ENCODE measurements at regions not wholly inside any gene's neighbourhood (a gene's known extent, or its start where the extent isn't known, plus 50 kb on each side); places are given as distances from the start of the nearest gene placed in this dataset.

DNA sequence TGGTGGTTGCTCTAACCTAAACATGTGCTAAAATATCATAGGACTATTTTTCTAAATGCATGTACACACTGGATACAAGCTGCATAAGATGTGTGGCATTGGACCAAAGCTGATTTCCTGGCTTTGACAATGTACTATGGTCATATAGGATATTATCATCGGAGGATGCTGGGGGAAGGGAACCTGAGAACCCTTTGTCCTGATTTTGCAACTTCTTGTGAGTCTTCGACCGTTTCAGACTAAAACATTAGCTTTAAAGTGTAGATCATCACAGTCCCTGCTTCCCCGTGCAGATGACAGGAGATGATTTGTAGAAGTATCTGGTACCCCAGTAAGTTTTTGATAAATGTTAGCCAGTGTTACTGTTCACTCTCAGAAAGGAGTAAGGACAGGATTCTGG is 554.7 kb downstream of the MIAT start:
- no peaks in the 10 kb centered on the region for H3K9me3 ChIP-seq (ENCODE audit: insufficient read depth in 2 of 2, low read depth in 1 of 2, low read length in 1 of 2)
- H2AFZ ChIP-seq (ENCODE audit: low read length): no peak overlapping the region
- H3K4me2 ChIP-seq (ENCODE audit: insufficient read depth in 1 of 2, low read depth in 2 of 2, low read length in 2 of 2): no peak overlapping the region
- no peak overlapping the region for H3K56ac ChIP-seq (replicated peaks; ENCODE audit: insufficient read length, low read depth, low read length)
- H2BK15ac ChIP-seq (ENCODE audit: low read length): no peak overlapping the region
- H3K18ac ChIP-seq (ENCODE audit: extremely low read depth, low read length): no peak overlapping the region
- peaks cover 0 to 2% (median 0%) of the 10 kb centered on the region in 4 experiments; a peak in 1 of 7 replicates for H3K27me3 ChIP-seq (replicated peaks in 1 of 4; ENCODE audit: control insufficient read depth in 3 of 4, extremely low read depth in 1 of 4, insufficient read depth in 3 of 4, low read length in 3 of 4)
- DNase-seq (ENCODE audit: low read depth in 1 of 2, low spot score in 2 of 2) (no peak), FAIRE-seq (no peak)
- H4K91ac ChIP-seq (replicated peaks; ENCODE audit: insufficient read length, low read length): no peak overlapping the region
- no peaks in the 10 kb centered on the region for H3K79me2 ChIP-seq (ENCODE audit: control insufficient read depth in 1 of 2, insufficient read depth in 2 of 2, low read length in 2 of 2)
- H3K4me1 ChIP-seq (replicated peaks in 1 of 4; ENCODE audit: control insufficient read depth in 3 of 4, insufficient read depth in 4 of 4, low read length in 3 of 4): peaks cover 0 to 3% (median 0%) of the 10 kb centered on the region in 4 experiments; a peak in 1 of 7 replicates
- H3K79me1 ChIP-seq (ENCODE audit: low read depth, low read length): no peaks in the 10 kb centered on the region
- no peaks in the 10 kb centered on the region for H3K23me2 ChIP-seq (ENCODE audit: low read depth, low read length)
- no peak overlapping the region for H3K4me3 ChIP-seq (ENCODE audit: extremely low read depth in 1 of 4, insufficient read depth in 2 of 4, low read depth in 3 of 4, low read length in 4 of 4)
- H3K9ac ChIP-seq (replicated peaks in 1 of 4; ENCODE audit: extremely low read depth in 1 of 4, low read depth in 3 of 4, low read length in 3 of 4): no peak overlapping the region
- POLR2A ChIA-PET (ENCODE audit: partially characterized antibody): no interaction called here
- H3K14ac ChIP-seq (ENCODE audit: insufficient read length): no peak overlapping the region
- H2BK5ac ChIP-seq (ENCODE audit: low read depth, low read length): no peak overlapping the region
- H3K23ac ChIP-seq (ENCODE audit: insufficient read length): no peak overlapping the region
- H4K8ac ChIP-seq (ENCODE audit: extremely low read depth, insufficient read depth, low read length): no peak overlapping the region
- no peak overlapping the region for H2BK120ac ChIP-seq (replicated peaks; ENCODE audit: low read depth, low read length)
- no peak overlapping the region for H2BK20ac ChIP-seq (ENCODE audit: low read length)
- H4K20me1 ChIP-seq (replicated peaks in 1 of 2; ENCODE audit: control insufficient read depth in 1 of 2, insufficient read depth in 2 of 2, low read length in 2 of 2): no peaks in the 10 kb centered on the region
- H2AK5ac ChIP-seq (ENCODE audit: low read depth, low read length): no peak overlapping the region
- no peaks in the 10 kb centered on the region for H3K36me3 ChIP-seq (ENCODE audit: control insufficient read depth in 2 of 4, insufficient read depth in 4 of 4, low read length in 3 of 4)
- no peak overlapping the region for H2BK12ac ChIP-seq (ENCODE audit: low read depth, low read length)
- 78% methylated on average over 4 of the region's 4 CpGs; no CpG with 5 or more reads in 1 of the 2 experiments for WGBS, 2 experiments (ENCODE audit: extremely low coverage in 1 of 2, insufficient coverage in 1 of 2, insufficient read length in 1 of 2, insufficient replicate concordance in 2 of 2, low coverage in 1 of 2, low lambda C conversion rate in 2 of 2, missing lambda C conversion rate in 1 of 2)
- H3K4ac ChIP-seq (replicated peaks; ENCODE audit: insufficient read length, low read depth, low read length): no peak overlapping the region
- H4K5ac ChIP-seq (ENCODE audit: insufficient read length, low read depth, low read length): no peak overlapping the region
- CTCF ChIA-PET (ENCODE audit: partially characterized antibody): interaction anchor here (0.8 kb wide), 2 partner anchors 38 to 200 kb away, joined by 4 to 5 read pairs; no protein-coding TSS in a partner anchor
- H3K27ac ChIP-seq (ENCODE audit: low read depth, low read length): no peak overlapping the region
- no peak for TF ChIP-seq E2F6 (IDR thresholded peaks at IDR 0.05)
- TF ChIP-seq KDM4A (IDR thresholded peaks at IDR 0.05; ENCODE audit: low read depth, low read length, severe bottlenecking): no peak
- no peak for TF ChIP-seq USF2 (IDR thresholded peaks at IDR 0.05; ENCODE audit: low read length)
- TF ChIP-seq RBBP5 (IDR thresholded peaks at IDR 0.05; ENCODE audit: borderline replicate concordance, low read depth, low read length): no peak
- no peak for TF ChIP-seq MAX (IDR thresholded peaks at IDR 0.05)
- TF ChIP-seq TEAD4 (IDR thresholded peaks at IDR 0.05; ENCODE audit: low read depth, low read length): no peak
- no peak for TF ChIP-seq CBX5 (IDR thresholded peaks at IDR 0.05; ENCODE audit: low read depth, low read length)
- no peak for TF ChIP-seq PHF8 (conservative IDR thresholded peaks at IDR 0.05; ENCODE audit: low read depth, low read length)
- TF ChIP-seq KDM1A (IDR thresholded peaks at IDR 0.05; ENCODE audit: borderline replicate concordance, low read length): no peak
- TF ChIP-seq TBP (IDR thresholded peaks at IDR 0.05; ENCODE audit: low read depth, low read length): no peak
- no peak for TF ChIP-seq SP4 (IDR thresholded peaks at IDR 0.05; ENCODE audit: low read length)
- TF ChIP-seq HDAC2 (IDR thresholded peaks at IDR 0.05; ENCODE audit: borderline replicate concordance in 1 of 2, low read depth in 2 of 2, low read length in 2 of 2): no peak

Measured in H1 (cell line).